ENCODE measurements at regions not wholly inside any gene's neighbourhood (a gene's known extent, or its start where the extent isn't known, plus 50 kb on each side); places are given as distances from the start of the nearest gene placed in this dataset.

DNA sequence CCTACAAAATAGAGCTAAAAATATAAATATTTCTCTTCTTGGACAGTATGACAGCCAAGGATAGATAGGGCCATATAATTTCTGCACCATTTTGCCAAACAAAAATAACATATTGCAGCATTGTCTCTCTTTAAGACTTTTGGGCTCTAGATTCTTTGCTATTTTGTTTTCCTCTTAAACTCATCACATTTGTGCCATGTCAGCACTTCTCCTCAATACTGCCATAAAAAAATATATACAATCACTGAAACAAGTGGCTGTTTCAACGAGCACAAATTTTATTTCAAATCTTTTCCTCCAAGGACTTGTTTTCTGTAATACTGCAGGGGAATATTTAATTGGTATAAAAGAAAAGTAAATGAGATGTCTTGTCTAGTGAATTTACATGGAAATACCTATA, 1570.0 kb upstream of the NUDT12 start:
- no peak for DNase-seq
- Histone ChIP-seq H3K27me3 (no peaks in the 10 kb centered on the region), H3K9me3 (peaks cover 0 to 5% (median 0%) of the 10 kb centered on the region in 12 donors), H3K36me3 (no peaks in the 10 kb centered on the region), H3K4me3 (no peak overlapping the region), H3K4me1 (no peaks in the 10 kb centered on the region), H3K27ac (no peak overlapping the region)
- TF ChIP-seq, protein P1, sequence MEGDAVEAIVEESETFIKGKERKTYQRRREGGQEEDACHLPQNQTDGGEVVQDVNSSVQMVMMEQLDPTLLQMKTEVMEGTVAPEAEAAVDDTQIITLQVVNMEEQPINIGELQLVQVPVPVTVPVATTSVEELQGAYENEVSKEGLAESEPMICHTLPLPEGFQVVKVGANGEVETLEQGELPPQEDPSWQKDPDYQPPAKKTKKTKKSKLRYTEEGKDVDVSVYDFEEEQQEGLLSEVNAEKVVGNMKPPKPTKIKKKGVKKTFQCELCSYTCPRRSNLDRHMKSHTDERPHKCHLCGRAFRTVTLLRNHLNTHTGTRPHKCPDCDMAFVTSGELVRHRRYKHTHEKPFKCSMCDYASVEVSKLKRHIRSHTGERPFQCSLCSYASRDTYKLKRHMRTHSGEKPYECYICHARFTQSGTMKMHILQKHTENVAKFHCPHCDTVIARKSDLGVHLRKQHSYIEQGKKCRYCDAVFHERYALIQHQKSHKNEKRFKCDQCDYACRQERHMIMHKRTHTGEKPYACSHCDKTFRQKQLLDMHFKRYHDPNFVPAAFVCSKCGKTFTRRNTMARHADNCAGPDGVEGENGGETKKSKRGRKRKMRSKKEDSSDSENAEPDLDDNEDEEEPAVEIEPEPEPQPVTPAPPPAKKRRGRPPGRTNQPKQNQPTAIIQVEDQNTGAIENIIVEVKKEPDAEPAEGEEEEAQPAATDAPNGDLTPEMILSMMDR (IDR thresholded peaks at IDR 0.05), result no peak
- no peak for TF ChIP-seq POLR2A (IDR thresholded peaks at IDR 0.05)
- intact Hi-C loops (cut with DNase I), result no loop called here
- ATAC-seq, result no peak
- WGBS, 4 donors, result 45 to 76% (median 65%) methylated on average over 1 of the region's 1 CpG

DNA sequence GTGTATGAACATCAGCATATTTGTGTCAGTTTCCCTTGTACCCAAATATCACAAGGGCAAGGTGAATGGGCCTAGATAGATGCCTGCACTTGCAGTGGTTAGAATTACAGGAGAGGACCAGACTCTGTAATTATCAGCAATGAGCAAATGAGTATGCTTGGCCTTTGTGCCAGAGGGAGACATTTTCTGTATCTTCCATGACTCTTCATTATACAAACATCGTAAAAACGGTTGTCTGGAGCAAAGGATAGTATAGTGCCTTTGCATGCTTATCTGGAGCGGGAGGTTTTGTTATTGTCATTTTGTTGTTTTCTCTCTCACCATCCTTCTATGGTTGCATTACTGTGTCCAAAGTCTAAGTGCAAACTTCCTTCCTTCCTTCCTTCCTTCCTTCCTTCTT, 1568.5 kb upstream of the NUDT12 start:
- 84 to 92% (median 91%) methylated on average over 3 of the region's 3 CpGs for WGBS, 4 donors
- Histone ChIP-seq H3K27me3 (no peaks in the 10 kb centered on the region), H3K27ac (no peak overlapping the region), H3K36me3 (no peaks in the 10 kb centered on the region), H3K4me3 (no peak overlapping the region), H3K9me3 (peaks cover 0 to 5% (median 0%) of the 10 kb centered on the region in 12 donors), H3K4me1 (no peaks in the 10 kb centered on the region)
- DNase-seq (no peak), ATAC-seq (no peak)
- intact Hi-C loops (cut with DNase I), result no loop called here
- TF ChIP-seq, protein P1 (IDR thresholded peaks at IDR 0.05), result no peak
- TF ChIP-seq POLR2A (IDR thresholded peaks at IDR 0.05), result no peak

DNA sequence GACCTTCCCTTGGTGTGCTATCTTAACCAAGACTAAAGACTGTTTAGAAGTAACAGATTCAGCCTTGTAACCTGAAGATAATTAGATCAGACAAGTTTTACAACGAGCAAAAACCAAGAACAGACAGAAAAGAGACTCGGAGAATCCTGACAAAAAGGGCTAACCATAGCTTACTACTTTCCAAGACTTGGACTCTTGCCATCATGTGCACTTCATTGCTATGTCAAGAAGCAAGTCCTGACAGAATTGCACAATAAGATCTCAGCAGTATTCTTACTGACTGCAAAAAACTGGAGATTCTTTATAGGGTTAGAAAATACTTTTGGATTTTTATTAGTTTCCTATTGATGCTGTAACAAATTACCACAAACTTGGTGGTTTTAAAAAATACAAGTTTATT, 1539.0 kb upstream of the NUDT12 start:
- Histone ChIP-seq H3K27ac (no peak overlapping the region), H3K4me3 (no peak overlapping the region), H3K36me3 (no peaks in the 10 kb centered on the region), H3K9me3 (peaks cover 0 to 4% (median 0%) of the 10 kb centered on the region in 12 donors), H3K27me3 (no peaks in the 10 kb centered on the region), H3K4me1 (no peaks in the 10 kb centered on the region)
- ATAC-seq, result no peak
- intact Hi-C loops (cut with DNase I), result no loop called here
- TF ChIP-seq, protein P1 (IDR thresholded peaks at IDR 0.05), result no peak
- TF ChIP-seq POLR2A (IDR thresholded peaks at IDR 0.05), result no peak
- WGBS, 4 donors, result 36 to 54% (median 44%) methylated on average over 2 of the region's 2 CpGs
- no peak for DNase-seq

DNA sequence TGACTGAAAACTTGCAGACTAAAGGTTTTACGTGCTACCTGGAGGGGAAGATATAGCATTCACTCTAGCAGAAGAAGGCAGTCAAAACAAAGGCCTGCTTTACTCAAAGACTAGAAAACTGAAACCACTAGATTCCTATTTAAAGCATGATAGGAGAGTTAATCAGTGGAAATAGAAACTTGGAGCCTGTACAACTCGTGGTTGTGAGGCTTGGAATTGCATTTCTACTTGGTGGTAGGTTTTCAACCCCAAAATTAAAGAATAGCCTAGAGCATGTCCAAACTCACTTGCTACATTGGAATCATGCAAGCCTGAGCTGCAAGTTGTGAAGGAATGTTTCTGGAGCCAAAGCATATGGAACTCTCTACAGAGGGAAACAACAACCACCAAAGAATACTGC, 1526.4 kb upstream of the NUDT12 start:
- H3K27ac ChIP-seq, result no peak overlapping the region
- H3K36me3 ChIP-seq, result no peaks in the 10 kb centered on the region
- TF ChIP-seq, protein P1 (IDR thresholded peaks at IDR 0.05), result no peak
- TF ChIP-seq POLR2A (IDR thresholded peaks at IDR 0.05), result no peak
- peaks cover 0 to 22% (median 4%) of the 10 kb centered on the region in 12 donors for H3K9me3 ChIP-seq
- intact Hi-C loops (cut with DNase I), result no loop called here
- no peaks in the 10 kb centered on the region for H3K27me3 ChIP-seq
- ATAC-seq (no peak), DNase-seq (no peak)
- H3K4me1 ChIP-seq, result no peaks in the 10 kb centered on the region
- 53 to 59% (median 53%) methylated on average over 2 of the region's 2 CpGs for WGBS, 4 donors
- H3K4me3 ChIP-seq, result no peak overlapping the region
